ENCODE measurements at regions not wholly inside any gene's neighbourhood (a gene's known extent, or its start where the extent isn't known, plus 50 kb on each side); places are given as distances from the start of the nearest gene placed in this dataset.

DNA sequence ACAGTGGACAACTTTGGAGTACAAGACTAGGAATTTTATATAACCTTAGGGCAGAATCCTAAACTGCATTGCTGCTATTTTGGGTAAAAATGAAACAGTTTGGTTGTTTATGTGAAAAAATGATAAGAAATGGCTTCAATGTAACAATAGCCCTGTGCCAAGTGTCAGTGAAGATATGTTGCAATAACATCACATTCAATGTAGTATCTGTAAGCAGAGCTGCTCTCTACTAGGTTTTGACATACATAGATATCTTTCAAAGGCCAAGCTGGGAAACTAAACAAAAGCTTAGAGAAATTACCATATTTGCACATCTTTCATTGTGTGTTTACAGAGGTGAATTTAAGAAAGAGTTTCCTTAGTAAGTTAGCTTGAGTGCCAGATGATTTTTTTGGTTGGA is 135.0 kb upstream of the DOK6 start:
- H3F3A ChIP-seq (ENCODE audit: insufficient read depth, low read length, poor library complexity, severe bottlenecking): no peaks in the 10 kb centered on the region
- H3K9ac ChIP-seq (ENCODE audit: low read length): no peak overlapping the region
- H3K27ac ChIP-seq (ENCODE audit: low read length): no peak overlapping the region
- H4K20me1 ChIP-seq (ENCODE audit: insufficient read depth): no peaks in the 10 kb centered on the region
- no peak overlapping the region for H3K4me2 ChIP-seq (ENCODE audit: low read length)
- H3K36me3 ChIP-seq (ENCODE audit: insufficient read depth, low read length): no peaks in the 10 kb centered on the region
- H3K4me3 ChIP-seq (ENCODE audit: low read length): no peak overlapping the region
- H3K9me2 ChIP-seq (ENCODE audit: insufficient read depth, low read length): no peaks in the 10 kb centered on the region
- H3K79me2 ChIP-seq (replicated peaks; ENCODE audit: insufficient read depth, low read length): no peaks in the 10 kb centered on the region
- no peaks in the 10 kb centered on the region for H3K27me3 ChIP-seq (ENCODE audit: insufficient read depth, low read depth, low read length)
- no peak overlapping the region for H2AFZ ChIP-seq (ENCODE audit: low read depth, low read length)
- H3K9me3 ChIP-seq (ENCODE audit: low read length): no peaks in the 10 kb centered on the region
- no peak for TF ChIP-seq TAF1 (IDR thresholded peaks at IDR 0.05; ENCODE audit: low read depth)
- TF ChIP-seq SMC3 (conservative IDR thresholded peaks at IDR 0.05; ENCODE audit: poor library complexity): no peak

DNA sequence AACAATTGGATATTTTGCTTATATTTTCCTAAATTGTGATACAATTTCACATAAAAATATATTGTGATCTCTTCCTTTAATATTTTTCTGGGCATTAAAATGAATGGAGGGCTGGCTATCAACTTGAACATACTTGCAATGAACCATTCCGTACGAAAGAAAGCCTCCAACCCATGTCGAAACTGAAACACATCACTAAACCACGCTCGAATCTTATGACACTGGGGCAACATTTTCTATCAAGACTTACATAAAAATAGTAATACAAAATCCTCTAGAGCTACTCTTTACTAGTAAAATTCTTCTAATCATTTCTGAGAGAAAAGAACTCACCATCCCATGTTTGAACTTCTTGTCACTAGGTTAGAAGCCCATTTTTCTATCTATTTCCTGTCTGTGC is 132.8 kb upstream of the DOK6 start:
- Histone ChIP-seq H3K36me3 (ENCODE audit: insufficient read depth, low read length) (no peaks in the 10 kb centered on the region), H3K27ac (ENCODE audit: low read length) (no peak overlapping the region), H3K4me2 (ENCODE audit: low read length) (no peak overlapping the region), H3K9me2 (ENCODE audit: insufficient read depth, low read length) (no peaks in the 10 kb centered on the region), H3K27me3 (ENCODE audit: insufficient read depth, low read depth, low read length) (no peaks in the 10 kb centered on the region), H3K79me2 (replicated peaks; ENCODE audit: insufficient read depth, low read length) (no peaks in the 10 kb centered on the region), H3K9me3 (ENCODE audit: low read length) (no peaks in the 10 kb centered on the region), H3K4me3 (ENCODE audit: low read length) (no peak overlapping the region), H3K9ac (ENCODE audit: low read length) (no peak overlapping the region), H3F3A (ENCODE audit: insufficient read depth, low read length, poor library complexity, severe bottlenecking) (no peaks in the 10 kb centered on the region), H4K20me1 (ENCODE audit: insufficient read depth) (no peaks in the 10 kb centered on the region), H2AFZ (ENCODE audit: low read depth, low read length) (no peak overlapping the region)
- TF ChIP-seq EP300 (conservative IDR thresholded peaks at IDR 0.05; ENCODE audit: poor library complexity, severe bottlenecking) (no peak), RAD21 (conservative IDR thresholded peaks at IDR 0.05) (no peak), REST (IDR thresholded peaks at IDR 0.05; ENCODE audit: borderline replicate concordance) (no peak)

- Histone ChIP-seq H3K9ac (ENCODE audit: low read length) (no peak overlapping the region), H3K4me3 (ENCODE audit: low read length) (no peak overlapping the region), H3K27me3 (ENCODE audit: insufficient read depth, low read depth, low read length) (no peaks in the 10 kb centered on the region), H3K36me3 (ENCODE audit: insufficient read depth, low read length) (no peaks in the 10 kb centered on the region), H3K79me2 (replicated peaks; ENCODE audit: insufficient read depth, low read length) (no peaks in the 10 kb centered on the region), H2AFZ (ENCODE audit: low read depth, low read length) (no peak overlapping the region), H3K4me2 (ENCODE audit: low read length) (no peak overlapping the region), H3K9me3 (ENCODE audit: low read length) (no peaks in the 10 kb centered on the region), H4K20me1 (ENCODE audit: insufficient read depth) (no peaks in the 10 kb centered on the region), H3K9me2 (ENCODE audit: insufficient read depth, low read length) (no peaks in the 10 kb centered on the region), H3F3A (ENCODE audit: insufficient read depth, low read length, poor library complexity, severe bottlenecking) (no peaks in the 10 kb centered on the region), H3K27ac (ENCODE audit: low read length) (no peak overlapping the region)
- no peak for TF ChIP-seq POLR2AphosphoS5 (IDR thresholded peaks at IDR 0.05)
- TF ChIP-seq CTCF (IDR thresholded peaks at IDR 0.05; ENCODE audit: poor library complexity, severe bottlenecking): no peak
- TF ChIP-seq EZH2 (IDR thresholded peaks at IDR 0.05; ENCODE audit: borderline replicate concordance, insufficient read depth, low read length, poor library complexity, severe bottlenecking): no peak
- TF ChIP-seq EP300 (conservative IDR thresholded peaks at IDR 0.05; ENCODE audit: poor library complexity, severe bottlenecking): no peak
- no peak for TF ChIP-seq SMC3 (conservative IDR thresholded peaks at IDR 0.05; ENCODE audit: poor library complexity)
- TF ChIP-seq MXI1 (conservative IDR thresholded peaks at IDR 0.05; ENCODE audit: poor library complexity, severe bottlenecking): no peak
- no peak for TF ChIP-seq REST (IDR thresholded peaks at IDR 0.05; ENCODE audit: borderline replicate concordance)
Observed at GRCh38 chr18:69282371-69282770, 118.3 kb upstream of the DOK6 start.

Data from neural cell (in vitro differentiated cells).